ENCODE measurements at regions not wholly inside any gene's neighbourhood (a gene's known extent, or its start where the extent isn't known, plus 50 kb on each side); places are given as distances from the start of the nearest gene placed in this dataset.
"Not testable (repeated sequence)": the region's sequence is repeated elsewhere in the genome, so short reads cannot be mapped to it uniquely, and the experiment has no call there.

GRCh38 chr3:11898611-11899325, 52.1 kb upstream of the TAMM41 start:
- no peaks in the 10 kb centered on the region for H3K9me3 Mint-ChIP-seq (ENCODE audit: low read depth)
- CTCF ChIA-PET, result no interaction called here
- no peaks in the 10 kb centered on the region for H3K36me3 Mint-ChIP-seq
- peaks cover 27% of the 10 kb centered on the region for H3K27me3 Mint-ChIP-seq
- no peaks in the 10 kb centered on the region for H3K4me1 Mint-ChIP-seq
- H3K4me3 Mint-ChIP-seq, result no peak overlapping the region
- ATAC-seq (no peak), DNase-seq (no peak)
- no peak overlapping the region for H3K27ac Mint-ChIP-seq

GRCh38 chr3:11899389-11899788, 52.7 kb upstream of the TAMM41 start:
- DNase-seq; H3K27ac Mint-ChIP-seq; H3K4me1 Mint-ChIP-seq; H3K36me3 Mint-ChIP-seq; CTCF ChIA-PET; H3K9me3 Mint-ChIP-seq (ENCODE audit: low read depth); H3K4me3 Mint-ChIP-seq; ATAC-seq: not testable (repeated sequence)
- H3K27me3 Mint-ChIP-seq, result peaks cover 22% of the 10 kb centered on the region

- Mint-ChIP-seq H3K36me3 (no peaks in the 10 kb centered on the region), H3K4me3 (no peak overlapping the region)
- ATAC-seq, result no peak
Measured at GRCh38 chr3:11899826-11900225, 53.1 kb upstream of the TAMM41 start.

GRCh38 chr3:11900824-11901223, 54.1 kb upstream of the TAMM41 start:
- H3K27ac Mint-ChIP-seq, result no peak overlapping the region
- H3K9me3 Mint-ChIP-seq (ENCODE audit: low read depth), result no peaks in the 10 kb centered on the region
- no peak for DNase-seq
- no peak overlapping the region for H3K4me3 Mint-ChIP-seq
- peaks cover 12% of the 10 kb centered on the region for H3K27me3 Mint-ChIP-seq
- CTCF ChIA-PET, result interaction anchor here (0.6 kb wide), 1 partner anchor 370 kb away, joined by 3 read pairs; no protein-coding TSS in a partner anchor
- no peak for ATAC-seq
- no peaks in the 10 kb centered on the region for H3K36me3 Mint-ChIP-seq
- H3K4me1 Mint-ChIP-seq, result no peaks in the 10 kb centered on the region

More at GRCh38 chr3:11899826-11900225, 53.1 kb upstream of the TAMM41 start:
- H3K27ac Mint-ChIP-seq, result no peak overlapping the region
- CTCF ChIA-PET, result no interaction called here
- H3K27me3 Mint-ChIP-seq, result peaks cover 19% of the 10 kb centered on the region
- no peaks in the 10 kb centered on the region for H3K4me1 Mint-ChIP-seq
- no peaks in the 10 kb centered on the region for H3K9me3 Mint-ChIP-seq (ENCODE audit: low read depth)
- no peak for DNase-seq

GRCh38 chr3:11901286-11901875, 54.7 kb upstream of the TAMM41 start:
- no peak overlapping the region for H3K4me3 Mint-ChIP-seq
- no peak overlapping the region for H3K27ac Mint-ChIP-seq
- no peaks in the 10 kb centered on the region for H3K4me1 Mint-ChIP-seq
- DNase-seq (no peak), ATAC-seq (no peak)
- H3K36me3 Mint-ChIP-seq, result no peaks in the 10 kb centered on the region
- no peaks in the 10 kb centered on the region for H3K9me3 Mint-ChIP-seq (ENCODE audit: low read depth)
- CTCF ChIA-PET, result no interaction called here
- H3K27me3 Mint-ChIP-seq, result peaks cover 9% of the 10 kb centered on the region

GRCh38 chr3:11903047-11903446, 56.4 kb upstream of the TAMM41 start:
- ATAC-seq, result no peak
- Mint-ChIP-seq H3K9me3 (ENCODE audit: low read depth) (no peaks in the 10 kb centered on the region), H3K36me3 (no peaks in the 10 kb centered on the region), H3K27me3 (no peaks in the 10 kb centered on the region), H3K4me3 (no peak overlapping the region), H3K4me1 (peaks cover 6% of the 10 kb centered on the region), H3K27ac (no peak overlapping the region)
- DNase-seq, result no peak
- CTCF ChIA-PET, result no interaction called here

- Mint-ChIP-seq H3K9me3 (ENCODE audit: low read depth) (no peaks in the 10 kb centered on the region), H3K27ac (no peak overlapping the region), H3K36me3 (no peaks in the 10 kb centered on the region), H3K4me3 (no peak overlapping the region), H3K27me3 (no peaks in the 10 kb centered on the region), H3K4me1 (peaks cover 10% of the 10 kb centered on the region)
- CTCF ChIA-PET, result no interaction called here
- ATAC-seq (no peak), DNase-seq (no peak)
Measured at GRCh38 chr3:11903447-11903846, 56.8 kb upstream of the TAMM41 start.

- CTCF ChIA-PET, result no interaction called here
- H3K36me3 Mint-ChIP-seq, result no peaks in the 10 kb centered on the region
- no peak for ATAC-seq
- peaks cover 16% of the 10 kb centered on the region for H3K4me1 Mint-ChIP-seq
- no peaks in the 10 kb centered on the region for H3K27me3 Mint-ChIP-seq
- no peak overlapping the region for H3K27ac Mint-ChIP-seq
- no peaks in the 10 kb centered on the region for H3K9me3 Mint-ChIP-seq (ENCODE audit: low read depth)
- H3K4me3 Mint-ChIP-seq, result no peak overlapping the region
- DNase-seq, result no peak
Measured at GRCh38 chr3:11904157-11904556, 57.5 kb upstream of the TAMM41 start.

GRCh38 chr3:11906407-11906806, 59.7 kb upstream of the TAMM41 start:
- CTCF ChIA-PET, result no interaction called here
- H3K9me3 Mint-ChIP-seq (ENCODE audit: low read depth), result no peaks in the 10 kb centered on the region
- no peak overlapping the region for H3K27ac Mint-ChIP-seq
- ATAC-seq (no peak), DNase-seq (no peak)
- no peaks in the 10 kb centered on the region for H3K36me3 Mint-ChIP-seq
- H3K4me1 Mint-ChIP-seq, result peaks cover 22% of the 10 kb centered on the region
- H3K27me3 Mint-ChIP-seq, result no peaks in the 10 kb centered on the region
- no peak overlapping the region for H3K4me3 Mint-ChIP-seq

- DNase-seq, result no peak
- no peaks in the 10 kb centered on the region for H3K9me3 Mint-ChIP-seq (ENCODE audit: low read depth)
- H3K4me3 Mint-ChIP-seq, result no peak overlapping the region
- H3K27me3 Mint-ChIP-seq, result no peaks in the 10 kb centered on the region
- peak; percentile 21 for ATAC-seq
- H3K4me1 Mint-ChIP-seq, result peaks cover 22% of the 10 kb centered on the region
- peak overlapping the region; percentile 45 for H3K27ac Mint-ChIP-seq
- CTCF ChIA-PET, result interaction anchor here (0.5 kb wide), 1 partner anchor 488 kb away, joined by 3 read pairs; no protein-coding TSS in a partner anchor
- no peaks in the 10 kb centered on the region for H3K36me3 Mint-ChIP-seq
Measured at GRCh38 chr3:11907667-11908660, 61.3 kb upstream of the TAMM41 start.

- H3K27ac Mint-ChIP-seq, result peak overlapping the region; percentile 77
- ATAC-seq, result peak; percentile 82
- H3K4me1 Mint-ChIP-seq, result peaks cover 22% of the 10 kb centered on the region
- H3K4me3 Mint-ChIP-seq, result peak overlapping the region; percentile 17
- H3K27me3 Mint-ChIP-seq, result no peaks in the 10 kb centered on the region
- no peaks in the 10 kb centered on the region for H3K9me3 Mint-ChIP-seq (ENCODE audit: low read depth)
- DNase-seq, result peak; percentile 72
- CTCF ChIA-PET, result no interaction called here
- no peaks in the 10 kb centered on the region for H3K36me3 Mint-ChIP-seq
Measured at GRCh38 chr3:11908981-11909698, 62.5 kb upstream of the TAMM41 start.

- Mint-ChIP-seq H3K4me3 (no peak overlapping the region), H3K9me3 (ENCODE audit: low read depth) (no peaks in the 10 kb centered on the region), H3K27ac (peak overlapping the region; percentile 77)
Measured at GRCh38 chr3:11909726-11910125, 63.0 kb upstream of the TAMM41 start.

More at GRCh38 chr3:11909726-11910125, 63.0 kb upstream of the TAMM41 start:
- no peaks in the 10 kb centered on the region for H3K36me3 Mint-ChIP-seq
- DNase-seq (no peak), ATAC-seq (no peak)
- H3K27me3 Mint-ChIP-seq, result no peaks in the 10 kb centered on the region
- CTCF ChIA-PET, result no interaction called here
- peaks cover 22% of the 10 kb centered on the region for H3K4me1 Mint-ChIP-seq

Data from activated CD8-positive, alpha-beta memory T cell treated with anti-CD3 and anti-CD28 coated beads, Interleukin-2, amount 10 ng/mL, durations not matched to agents 7 days and 5 days (primary cell).